AG08395 (cell line): ENCODE measurements at regions not wholly inside any gene's neighbourhood (a gene's known extent, or its start where the extent isn't known, plus 50 kb on each side); places are given as distances from the start of the nearest gene placed in this dataset.
"Not testable (repeated sequence)": the region's sequence is repeated elsewhere in the genome, so short reads cannot be mapped to it uniquely, and the experiment has no call there.

Source experiments
- DNase-seq: peaks from one replicate; pipeline ENCODE4 v3.0.0; 2012; ENCODE audit warnings: mixed read lengths, low spot score

DNA sequence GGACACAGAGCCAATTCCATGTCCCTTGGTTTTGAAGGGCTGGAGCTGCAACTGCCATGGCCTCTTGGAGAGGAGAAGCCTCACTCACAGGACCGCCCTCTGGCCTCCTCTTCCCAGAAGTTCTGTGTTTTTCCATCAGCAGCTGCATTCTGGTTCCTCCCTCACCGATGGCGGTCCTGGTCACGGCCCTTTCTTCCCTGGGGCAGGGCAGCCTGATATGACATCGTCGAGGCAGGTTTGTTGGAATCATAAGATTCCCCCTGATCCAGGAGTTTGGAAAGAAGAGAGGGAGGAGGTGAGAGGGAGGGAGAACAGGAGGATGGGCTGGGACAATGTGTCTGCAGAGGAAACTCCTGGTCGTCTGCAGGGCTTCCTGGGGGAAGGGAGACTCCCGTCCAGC is 82.7 kb upstream of the PDZD8 start:
- DNase-seq: no peak

DNA sequence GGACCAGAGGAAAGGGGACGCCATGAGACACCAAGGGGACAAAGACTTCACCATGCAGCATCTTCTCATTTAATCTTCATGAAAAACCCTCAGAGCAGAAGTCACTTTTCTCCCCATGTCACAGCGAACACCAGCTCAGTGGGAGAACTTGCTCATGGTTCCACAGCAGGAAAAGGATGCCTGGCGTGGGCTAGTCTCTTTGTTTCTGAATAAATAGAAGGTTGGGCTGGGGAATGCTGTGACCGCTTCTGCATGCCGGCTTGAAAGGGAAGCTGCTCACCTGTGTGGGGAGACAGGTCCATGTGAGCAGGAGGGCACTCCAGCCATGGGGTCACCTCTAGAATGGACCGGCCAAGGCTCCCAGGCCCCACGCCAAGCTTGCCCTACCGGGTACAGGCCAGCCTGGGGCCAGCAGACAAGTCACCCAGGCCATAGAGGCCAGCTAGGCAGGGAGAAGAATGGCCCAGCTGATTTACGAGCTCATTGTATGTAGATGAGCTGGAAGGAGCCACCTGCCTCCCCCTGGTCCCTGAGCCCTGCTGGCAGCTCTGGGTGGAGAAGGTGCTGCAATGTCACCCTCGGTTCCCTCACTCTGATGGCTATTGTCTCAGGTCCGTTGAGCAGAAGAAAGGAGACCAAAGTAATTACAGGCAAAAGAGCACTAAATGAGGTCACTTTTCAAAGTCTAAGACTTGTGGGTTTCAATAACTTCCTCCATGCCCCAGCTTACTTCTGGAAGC is 82.0 kb upstream of the PDZD8 start:
- no peak for DNase-seq

DNA sequence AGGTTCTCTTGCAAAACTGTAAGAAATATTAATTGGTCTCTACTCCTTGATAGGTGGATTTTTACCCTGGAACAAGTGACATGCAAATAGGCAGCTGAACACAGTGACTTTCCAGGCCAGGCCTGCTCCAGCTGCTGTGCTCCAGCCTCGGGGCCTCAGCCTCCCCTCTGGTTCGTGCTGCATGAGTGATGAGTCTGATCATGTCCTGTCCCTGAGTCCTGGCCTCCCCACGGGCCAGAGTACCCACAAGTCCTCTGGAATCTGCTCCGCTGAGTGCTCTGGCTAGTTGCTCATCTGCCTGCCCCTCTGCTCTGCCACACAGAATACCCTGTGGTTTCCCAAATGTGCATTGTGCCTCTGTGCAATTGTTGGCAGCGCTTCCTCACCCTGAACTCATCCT is 80.1 kb upstream of the PDZD8 start:
- DNase-seq: no peak

DNA sequence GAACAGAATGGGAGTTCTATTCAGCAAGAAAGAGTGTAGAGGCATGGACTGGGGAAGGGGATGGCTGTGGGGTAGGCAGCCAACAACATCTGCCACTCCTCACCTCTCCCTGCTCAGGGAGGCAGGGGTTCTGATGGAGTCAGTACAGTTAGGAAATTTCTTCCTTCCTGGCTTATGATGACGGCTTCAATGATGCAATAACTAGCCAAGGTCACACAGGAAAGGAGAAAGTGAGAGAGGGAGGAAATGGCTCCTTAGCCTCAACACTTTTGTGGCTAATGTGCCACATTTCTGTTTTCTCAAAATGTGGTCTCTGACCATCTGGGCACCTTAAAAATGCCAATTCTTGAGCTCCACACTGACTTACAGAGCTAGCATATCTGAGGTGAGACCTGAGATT is 79.3 kb upstream of the PDZD8 start:
- no peak for DNase-seq

DNA sequence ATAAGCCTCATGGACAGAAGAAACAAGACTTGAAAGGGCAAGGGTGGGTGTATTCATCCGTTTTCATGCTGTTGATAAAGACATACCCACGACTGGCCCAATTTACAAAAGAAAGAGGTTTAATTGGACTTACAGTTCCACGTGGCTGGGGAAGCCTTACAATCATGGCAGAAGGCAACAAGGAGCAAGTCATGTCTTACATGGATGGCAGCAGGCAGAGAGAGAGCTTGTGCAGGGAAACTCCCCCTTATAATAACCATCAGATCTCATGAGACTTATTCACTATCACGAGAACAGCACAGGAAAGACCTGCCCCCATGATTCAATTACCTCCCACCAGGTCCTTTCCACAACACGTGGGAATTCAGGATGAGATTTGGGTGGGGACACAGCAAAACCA is 78.2 kb upstream of the PDZD8 start:
- DNase-seq: not testable (repeated sequence)

DNA sequence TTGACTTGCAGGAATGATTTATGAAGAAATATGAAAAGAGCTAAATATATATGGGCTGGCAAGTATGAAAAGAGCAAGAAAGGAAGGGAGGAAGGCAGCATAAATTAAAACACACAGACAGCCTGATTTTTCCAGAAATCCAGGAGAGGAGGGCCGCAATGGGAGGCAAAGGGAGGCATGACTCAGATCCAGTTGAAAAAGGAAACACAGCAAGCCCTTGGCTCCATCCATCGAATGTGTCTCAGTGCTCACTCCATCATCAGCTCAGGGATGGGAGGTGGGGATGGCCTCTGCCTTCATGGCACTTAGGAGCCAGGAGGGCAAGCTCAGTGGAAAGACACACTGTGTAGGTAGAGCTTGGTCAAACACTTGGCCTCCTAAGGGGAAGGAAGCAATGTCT is 75.7 kb upstream of the PDZD8 start:
- no peak for DNase-seq

DNA sequence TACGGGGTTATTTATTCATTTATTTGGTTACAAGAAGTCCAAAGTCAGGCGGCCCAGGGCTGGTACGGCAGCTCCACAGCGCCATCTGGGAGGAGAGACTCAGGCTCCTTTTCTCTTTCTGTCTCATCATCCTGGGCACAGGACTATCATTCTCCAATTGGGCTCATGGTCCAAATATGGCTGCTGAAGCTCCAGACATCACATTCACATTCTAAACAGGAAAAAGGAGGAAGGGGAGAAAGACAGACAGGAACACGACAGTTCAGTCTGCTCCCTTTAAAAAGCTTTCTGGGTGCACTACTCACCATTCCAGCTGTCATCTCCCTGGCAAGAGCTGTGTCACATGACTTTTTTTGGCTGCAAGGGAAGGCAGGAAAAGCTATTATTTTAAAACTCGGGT is 74.4 kb upstream of the PDZD8 start:
- DNase-seq: no peak

DNA sequence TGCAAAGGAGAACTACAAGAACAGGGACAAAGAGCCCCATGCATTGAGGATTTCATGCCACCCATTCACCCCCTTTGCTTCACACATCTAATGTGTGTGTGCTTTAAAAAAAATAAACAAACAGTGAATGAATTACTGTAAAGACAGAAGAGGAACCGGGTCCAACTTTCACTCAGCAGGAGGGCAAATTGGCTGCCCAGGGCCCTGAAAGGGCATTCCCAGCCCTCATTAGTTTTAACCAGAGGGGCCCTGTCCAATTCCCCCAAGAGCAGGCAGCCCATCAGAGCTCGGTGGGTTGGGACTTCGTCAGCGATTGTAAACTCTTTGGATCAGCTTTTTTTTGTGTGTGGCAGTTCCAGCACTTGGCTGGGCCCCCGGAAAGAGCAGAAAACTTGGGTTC is 73.6 kb upstream of the PDZD8 start:
- DNase-seq: no peak

DNA sequence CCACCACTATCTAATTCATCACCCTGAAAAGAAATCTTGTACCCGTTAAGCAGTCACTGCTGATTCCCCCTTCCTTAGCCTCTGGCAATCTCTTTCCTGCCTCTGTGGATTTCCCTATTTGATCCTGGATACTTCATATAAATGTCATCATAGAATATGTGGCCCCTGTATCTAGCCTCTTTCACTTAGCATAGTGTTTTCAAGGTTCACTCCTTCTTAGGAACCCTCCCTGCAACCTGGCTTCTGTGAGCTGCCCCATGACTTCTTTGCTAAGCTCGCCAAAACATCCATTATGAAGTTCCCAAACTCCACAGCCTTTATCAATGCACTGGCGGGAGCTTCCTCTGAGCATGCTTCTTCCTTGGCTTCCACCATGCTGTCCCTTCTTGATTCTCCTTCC is 70.8 kb upstream of the PDZD8 start:
- DNase-seq: no peak

DNA sequence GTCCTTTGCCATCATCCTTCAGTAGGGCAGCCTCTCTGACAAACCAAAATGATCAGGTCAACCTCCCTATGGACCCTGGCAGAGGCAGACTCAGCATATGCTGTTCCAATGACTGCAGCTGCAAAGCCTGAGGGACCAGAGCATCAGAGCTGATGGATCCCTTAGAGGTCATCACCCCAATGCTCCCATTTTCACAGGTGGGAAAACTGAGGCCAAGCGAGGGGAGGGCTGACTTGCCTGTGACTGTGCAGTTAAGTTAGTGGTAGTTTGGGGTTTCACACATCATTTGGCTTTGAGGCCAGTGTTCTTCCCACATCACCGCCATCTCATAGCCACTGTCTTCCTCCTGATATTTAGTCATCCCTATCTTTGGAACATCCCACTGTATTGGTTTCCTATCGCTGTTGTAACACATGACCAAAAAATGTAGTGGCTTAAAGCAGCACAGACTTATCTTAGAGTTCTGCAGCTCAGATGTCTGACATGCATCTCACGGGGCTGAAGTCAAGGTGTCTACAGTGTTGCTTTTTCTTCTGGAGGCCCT is 69.3 kb upstream of the PDZD8 start:
- no peak for DNase-seq

DNA sequence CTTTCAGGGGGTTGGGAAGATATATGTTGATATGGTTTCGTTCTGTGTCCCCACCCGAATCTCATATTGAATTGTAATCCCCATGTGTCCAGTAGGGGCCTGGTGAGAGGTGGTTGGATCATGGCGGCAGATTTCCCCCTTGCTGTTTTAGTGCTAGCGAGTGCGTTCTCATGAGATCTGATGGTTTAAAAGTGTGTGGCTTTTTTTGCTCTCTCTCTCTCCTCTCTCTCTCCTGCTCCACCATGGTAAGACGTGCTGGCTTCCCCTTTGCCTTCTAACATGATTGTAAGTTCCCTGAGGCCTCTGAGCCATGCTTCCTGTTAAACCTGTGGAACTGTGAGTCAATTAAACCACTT is 68.4 kb upstream of the PDZD8 start:
- no peak for DNase-seq

DNA sequence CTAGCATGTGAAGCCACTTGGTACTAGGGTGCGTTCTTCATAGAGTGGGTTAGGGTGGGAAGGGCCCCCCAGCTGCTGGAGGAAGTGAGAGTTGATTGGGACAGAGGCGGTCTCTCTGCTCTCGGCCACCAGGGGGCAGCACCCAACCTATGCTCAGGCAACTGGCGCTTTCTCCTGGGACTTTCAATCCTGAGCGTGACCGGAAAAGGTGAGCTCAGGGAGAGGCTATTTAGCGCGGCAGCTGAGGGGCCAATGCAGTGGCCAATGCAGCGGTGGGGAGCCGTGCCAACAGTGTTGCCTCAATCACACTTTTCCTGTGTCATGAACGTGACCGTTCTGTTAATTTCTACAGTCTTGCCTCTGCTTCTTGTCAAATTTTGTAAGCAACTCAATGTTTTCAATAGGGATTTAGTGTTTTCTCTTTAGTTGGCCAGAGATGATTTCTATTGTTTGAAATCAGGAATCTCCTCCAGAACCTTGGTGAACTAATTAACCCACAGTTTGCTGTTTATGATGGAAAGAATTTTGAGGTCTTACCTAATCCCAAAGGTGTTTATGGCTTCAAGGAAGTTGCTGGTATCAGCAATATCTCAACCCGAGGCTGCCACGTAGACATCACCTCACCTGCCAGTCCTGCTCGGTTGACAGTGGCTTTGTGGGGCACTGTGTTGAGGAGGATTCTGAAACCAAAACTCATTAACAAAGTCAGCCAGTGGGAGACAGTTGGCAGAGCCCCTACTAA is 67.9 kb upstream of the PDZD8 start:
- DNase-seq: peak; percentile 87

DNA sequence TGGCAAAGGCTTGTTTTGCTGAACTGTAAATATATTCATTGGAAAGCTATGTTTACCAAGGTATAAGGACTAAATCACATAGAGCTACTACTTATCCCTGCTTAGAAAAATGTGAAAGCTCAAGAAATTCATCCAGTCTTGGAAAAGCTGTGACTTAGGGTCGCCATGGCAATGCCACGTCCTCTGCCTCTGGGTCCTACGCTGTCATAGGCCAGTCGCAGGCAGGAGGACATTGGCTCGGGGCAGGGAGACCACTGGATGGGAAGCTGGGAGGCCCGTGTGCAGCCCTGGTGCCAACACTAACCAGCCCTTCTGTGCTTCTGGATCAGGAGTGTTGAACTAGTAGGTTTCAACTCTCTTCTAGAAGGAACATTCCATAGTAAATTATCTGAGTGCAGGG is 67.3 kb upstream of the PDZD8 start:
- peak; percentile 20 for DNase-seq

DNA sequence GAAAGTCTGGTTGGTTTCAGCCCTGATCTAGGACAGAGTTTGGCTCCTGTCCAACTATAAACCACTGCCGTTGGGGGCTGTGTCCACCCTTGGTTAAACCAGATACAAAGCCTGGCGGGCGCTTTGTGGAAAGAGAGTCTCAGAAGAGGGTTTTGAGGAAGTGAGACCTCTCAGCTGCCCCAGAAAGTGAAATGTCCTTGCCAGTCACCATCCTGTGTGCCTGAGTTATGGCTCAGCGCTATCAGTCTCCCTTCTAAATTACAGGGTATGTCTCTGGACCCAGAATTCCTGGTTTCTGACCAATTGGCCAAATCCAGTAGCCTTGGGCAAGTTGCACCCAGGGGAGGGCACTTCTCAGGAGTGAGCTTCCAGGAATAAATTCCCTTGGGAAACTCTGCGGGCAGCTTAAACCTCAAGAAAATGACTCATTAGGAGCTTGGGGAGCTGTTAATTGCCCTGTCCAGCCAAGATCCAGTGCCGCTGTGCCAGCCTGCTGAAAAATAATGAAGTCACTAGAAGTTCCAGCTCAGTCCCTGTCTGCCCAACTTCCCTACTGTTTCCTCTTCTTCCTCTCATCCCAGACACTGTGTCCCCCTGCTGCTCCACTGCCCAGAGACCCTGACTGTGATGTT is 66.7 kb upstream of the PDZD8 start:
- DNase-seq: peak; percentile 88

DNA sequence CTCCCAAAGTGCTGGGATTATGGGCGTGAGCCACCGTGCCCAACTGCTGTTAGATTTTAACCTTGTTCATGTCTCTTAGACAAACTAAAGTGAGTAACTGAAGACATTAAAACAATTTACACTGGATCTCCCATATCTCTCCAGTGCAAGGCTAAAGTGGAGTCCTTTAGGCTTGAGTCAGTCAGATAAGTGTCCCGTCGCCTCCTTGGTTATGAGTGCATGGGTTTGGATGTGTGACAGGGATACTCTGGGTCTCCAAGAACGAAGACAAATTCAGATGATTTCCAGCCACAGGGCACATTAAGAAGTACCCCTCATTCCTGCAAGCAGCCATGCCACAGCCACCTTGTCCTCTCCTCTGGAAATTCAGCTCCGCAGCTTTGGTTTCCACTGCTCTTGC is 66.1 kb upstream of the PDZD8 start:
- DNase-seq: no peak

DNA sequence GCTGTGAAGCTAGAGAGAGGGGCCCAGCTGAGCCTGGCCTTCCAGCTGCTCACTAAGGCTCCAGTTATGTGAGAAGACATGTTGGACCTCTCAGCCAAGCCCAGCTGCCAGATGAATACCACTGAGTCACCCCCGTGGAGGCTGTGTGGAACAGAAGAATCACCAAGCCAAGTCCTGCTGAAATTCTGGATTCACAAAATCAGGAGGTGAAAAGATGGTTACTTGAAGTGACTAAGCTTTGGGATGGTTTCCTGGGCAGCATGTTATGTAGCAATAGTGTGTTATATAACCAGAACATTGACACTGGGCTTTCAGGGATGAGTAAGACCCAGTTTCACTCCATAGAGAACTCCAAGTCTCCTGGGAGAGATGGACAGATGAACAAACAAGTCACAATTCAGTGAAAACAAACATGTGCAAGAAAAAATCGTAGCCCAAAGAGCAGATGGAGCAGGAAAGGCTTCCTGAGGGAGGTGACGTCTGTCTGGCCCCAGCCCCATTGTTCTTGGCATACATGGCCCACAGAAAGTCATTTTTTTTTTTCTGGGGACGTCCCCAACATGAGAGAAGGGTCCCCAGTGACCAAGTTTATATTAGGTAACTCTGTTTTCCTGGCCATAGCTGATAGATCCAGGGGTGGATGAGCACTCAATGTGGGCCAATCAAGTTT is 64.1 kb upstream of the PDZD8 start:
- peak; percentile 93 for DNase-seq

DNA sequence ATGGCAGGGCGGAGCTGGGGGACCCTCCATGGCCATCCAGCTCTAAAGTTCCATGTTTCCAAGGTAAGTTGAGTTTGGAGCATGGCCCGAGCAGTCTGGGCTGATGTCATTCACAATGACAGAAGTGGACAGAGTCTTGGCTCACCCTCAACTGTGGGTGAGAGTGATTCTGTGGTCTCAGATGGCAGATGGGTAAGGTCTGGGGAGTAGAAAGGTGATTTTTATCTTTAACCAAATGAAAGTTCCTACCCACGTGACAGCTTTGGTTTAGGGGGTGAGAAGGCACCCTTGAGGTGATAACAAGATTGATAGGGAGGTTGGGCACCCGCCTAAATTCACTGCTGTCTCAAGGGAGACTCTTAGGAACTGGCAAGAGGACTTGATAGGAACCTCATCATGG is 57.6 kb upstream of the PDZD8 start:
- DNase-seq: no peak

DNA sequence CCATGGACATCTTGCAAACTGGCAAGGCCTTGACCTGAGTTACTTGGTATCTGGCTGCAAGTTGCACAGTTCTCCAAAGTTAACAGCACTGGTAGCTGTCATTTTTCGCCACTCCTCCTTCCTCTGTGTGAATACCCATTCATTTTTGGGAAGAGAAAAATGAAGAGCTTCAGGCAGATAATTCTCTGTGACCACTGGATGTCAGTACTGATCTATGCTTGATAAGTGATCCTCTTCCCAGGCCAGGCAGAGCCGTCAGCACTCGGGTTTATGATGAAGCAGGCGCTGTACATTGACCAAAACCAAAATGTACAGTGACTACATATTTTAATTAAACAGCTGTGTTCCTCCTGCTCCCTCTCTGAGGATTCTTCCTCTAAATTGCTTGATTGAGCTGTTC is 55.9 kb upstream of the PDZD8 start:
- peak; percentile 80 for DNase-seq

DNA sequence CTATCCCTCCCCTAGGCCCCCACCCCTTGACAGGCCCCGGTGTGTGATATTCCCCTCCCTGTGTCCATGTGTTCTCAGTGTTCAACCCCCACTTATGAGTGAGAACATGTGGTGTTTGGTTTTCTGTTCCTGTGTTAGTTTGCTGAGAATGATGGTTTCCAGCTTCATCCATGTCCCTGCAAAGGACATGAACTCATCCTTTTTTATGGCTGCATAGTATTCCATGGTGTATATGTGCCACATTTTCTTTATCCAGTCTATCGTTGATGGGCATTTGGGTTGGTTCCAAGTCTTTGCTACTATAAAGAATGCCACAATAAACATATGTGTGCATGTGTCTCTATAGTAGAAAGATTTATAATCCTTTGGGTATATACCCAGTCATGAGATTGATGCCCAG is 55.3 kb upstream of the PDZD8 start:
- DNase-seq: not testable (repeated sequence)

DNA sequence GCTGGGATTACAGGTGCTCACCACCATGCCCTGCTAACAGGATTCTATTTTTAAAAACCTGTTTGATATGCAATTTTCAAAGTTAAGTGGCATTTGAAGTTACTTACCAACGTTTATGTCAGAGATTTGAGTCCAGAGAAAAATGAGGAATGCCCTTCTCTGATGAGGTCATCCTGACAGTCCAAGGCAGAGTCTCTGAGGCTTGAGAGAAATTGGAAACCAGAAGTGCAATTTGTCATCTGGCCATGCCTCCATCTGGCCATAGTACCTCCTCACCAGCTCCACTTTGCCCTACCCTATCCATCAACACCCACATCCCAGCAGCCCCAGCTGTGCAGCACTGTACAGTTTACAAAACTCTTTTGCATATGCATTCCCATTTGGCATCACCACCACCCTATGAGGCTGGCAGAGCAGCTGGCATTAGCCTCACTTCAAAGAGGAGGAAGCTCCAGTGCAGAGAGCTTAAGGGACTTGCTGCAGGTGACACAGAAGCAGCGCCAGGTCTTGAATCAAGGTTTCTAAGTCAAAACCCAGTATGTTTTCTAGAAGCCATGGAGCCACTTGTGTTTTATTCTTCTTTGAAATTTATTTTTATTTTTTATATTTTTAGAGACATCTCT is 54.5 kb upstream of the PDZD8 start:
- DNase-seq: peak; percentile 27

DNA sequence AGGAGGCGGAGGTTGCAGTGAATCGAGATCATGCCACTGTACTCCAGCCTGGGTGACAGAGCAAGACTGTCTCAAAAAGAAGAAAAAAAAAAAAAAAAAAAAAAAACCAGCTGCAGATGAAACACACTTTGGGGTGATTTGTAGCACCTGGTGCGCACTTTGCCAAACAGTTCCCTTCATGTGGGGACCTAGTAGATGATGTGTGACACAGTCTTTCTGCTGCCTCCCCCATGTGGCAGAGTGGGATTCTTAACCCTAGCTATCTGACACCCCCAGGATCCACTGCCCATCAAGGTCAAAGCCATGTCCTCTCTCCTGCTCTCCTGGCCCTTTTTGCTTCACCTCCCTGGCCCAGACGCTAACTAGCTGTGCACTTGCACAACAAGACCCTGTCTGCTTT is 52.1 kb upstream of the PDZD8 start:
- DNase-seq: no peak

DNA sequence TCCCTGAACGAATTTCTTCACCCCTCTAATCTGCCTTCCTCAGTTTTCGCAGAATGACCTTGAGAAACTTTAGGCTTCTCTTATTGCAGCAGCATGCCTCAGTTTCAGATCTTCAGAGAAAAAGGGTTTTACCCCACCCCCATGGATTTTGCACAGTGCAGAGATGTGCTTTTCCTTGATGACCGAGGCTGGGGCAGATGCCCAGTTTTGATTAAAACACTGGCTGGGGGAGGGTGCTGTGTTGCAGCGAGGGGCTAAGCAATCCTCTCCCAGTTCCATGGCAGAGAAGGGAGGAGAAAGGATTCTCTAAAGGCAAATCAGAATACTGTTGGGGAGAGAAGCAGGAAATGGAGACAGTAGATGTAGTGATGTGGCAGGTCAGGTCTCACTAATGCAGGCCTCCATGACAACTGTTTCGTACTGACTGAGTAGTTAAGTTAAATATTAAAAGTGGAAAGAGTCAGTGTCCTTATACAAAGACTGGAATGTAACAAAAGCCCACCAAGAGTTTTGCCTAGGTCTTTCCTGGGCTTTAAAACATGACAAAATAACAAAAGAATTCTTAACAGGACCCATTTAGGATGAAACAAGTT is 50.8 kb upstream of the PDZD8 start:
- no peak for DNase-seq
